ENCODE measurements at regions not wholly inside any gene's neighbourhood (a gene's known extent, or its start where the extent isn't known, plus 50 kb on each side); places are given as distances from the start of the nearest gene placed in this dataset.
"Not testable (repeated sequence)": the region's sequence is repeated elsewhere in the genome, so short reads cannot be mapped to it uniquely, and the experiment has no call there.

DNA sequence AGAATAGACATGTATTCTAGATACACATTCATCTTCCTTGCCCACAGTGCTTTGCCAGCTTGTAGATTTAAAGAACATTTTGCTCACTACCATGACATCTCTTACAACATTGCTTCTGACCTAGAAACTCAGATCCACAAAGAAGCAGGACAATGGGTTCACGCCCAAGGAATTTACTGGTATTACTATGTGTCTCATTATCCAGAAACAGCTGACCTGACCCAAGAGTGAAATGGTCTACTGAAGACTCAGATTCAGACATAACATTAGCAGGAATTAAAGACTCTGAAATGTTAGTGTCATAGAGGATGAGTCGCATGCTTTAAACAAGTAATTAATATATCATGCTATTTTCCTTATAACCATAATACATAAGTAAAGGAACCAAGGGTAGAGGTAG lies 731.4 kb downstream of the GALC start:
- Mint-ChIP-seq H3K27ac (no peak overlapping the region), H3K36me3 (ENCODE audit: low read depth) (no peaks in the 10 kb centered on the region), H3K4me3 (no peak overlapping the region), H3K27me3 (no peaks in the 10 kb centered on the region), H3K9me3 (peaks cover 5% of the 10 kb centered on the region), H3K4me1 (no peaks in the 10 kb centered on the region)
- DNase-seq (no peak), ATAC-seq (no peak)

DNA sequence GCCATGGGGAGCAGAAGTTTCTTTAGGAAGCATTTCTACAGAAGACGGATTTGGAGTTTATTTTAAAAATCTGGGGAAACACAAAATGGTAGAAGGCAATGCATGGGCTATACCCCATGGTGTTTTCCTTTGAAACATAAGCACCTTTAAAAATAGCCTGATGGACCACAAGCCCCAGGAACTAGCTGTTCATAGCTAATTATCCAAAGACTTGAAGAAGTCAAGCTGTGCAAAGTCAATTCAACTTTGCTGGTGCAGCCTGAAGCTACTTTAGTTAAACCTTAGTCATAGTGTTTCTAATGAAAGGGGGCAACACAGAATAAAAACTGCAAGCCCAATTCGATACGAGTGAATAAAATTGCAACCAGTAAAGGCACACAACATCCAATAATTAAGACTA lies 732.5 kb downstream of the GALC start:
- no peaks in the 10 kb centered on the region for H3K4me1 Mint-ChIP-seq
- H3K9me3 Mint-ChIP-seq = peaks cover 1% of the 10 kb centered on the region
- DNase-seq (no peak), ATAC-seq (no peak)
- H3K27ac Mint-ChIP-seq = no peak overlapping the region
- no peaks in the 10 kb centered on the region for H3K36me3 Mint-ChIP-seq (ENCODE audit: low read depth)
- no peaks in the 10 kb centered on the region for H3K27me3 Mint-ChIP-seq
- H3K4me3 Mint-ChIP-seq = no peak overlapping the region

DNA sequence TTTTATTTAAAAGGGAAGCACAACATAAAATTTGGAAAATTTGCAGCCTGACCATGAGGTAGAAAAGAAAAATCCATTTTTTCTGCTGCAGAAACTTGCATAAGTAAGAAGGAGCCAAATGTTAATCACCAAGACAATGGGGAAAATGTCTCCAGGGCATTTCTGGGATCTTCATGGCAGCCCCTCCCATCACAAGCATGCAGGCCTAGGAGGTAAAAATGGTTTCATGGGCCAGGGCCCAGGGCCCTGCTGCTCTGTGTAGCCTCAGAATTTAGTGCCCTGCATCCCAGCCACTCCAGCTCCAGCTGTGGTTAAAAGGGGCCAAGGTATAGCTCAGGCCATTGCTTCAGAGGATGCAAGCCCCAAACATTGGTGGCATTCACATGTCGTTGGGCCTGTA lies 735.6 kb downstream of the GALC start:
- H3K4me3 Mint-ChIP-seq = no peak overlapping the region
- no peak for DNase-seq
- no peak overlapping the region for H3K27ac Mint-ChIP-seq
- H3K36me3 Mint-ChIP-seq (ENCODE audit: low read depth) = no peaks in the 10 kb centered on the region
- ATAC-seq = no peak
- peaks cover 6% of the 10 kb centered on the region for H3K9me3 Mint-ChIP-seq
- no peaks in the 10 kb centered on the region for H3K4me1 Mint-ChIP-seq
- H3K27me3 Mint-ChIP-seq = no peaks in the 10 kb centered on the region

DNA sequence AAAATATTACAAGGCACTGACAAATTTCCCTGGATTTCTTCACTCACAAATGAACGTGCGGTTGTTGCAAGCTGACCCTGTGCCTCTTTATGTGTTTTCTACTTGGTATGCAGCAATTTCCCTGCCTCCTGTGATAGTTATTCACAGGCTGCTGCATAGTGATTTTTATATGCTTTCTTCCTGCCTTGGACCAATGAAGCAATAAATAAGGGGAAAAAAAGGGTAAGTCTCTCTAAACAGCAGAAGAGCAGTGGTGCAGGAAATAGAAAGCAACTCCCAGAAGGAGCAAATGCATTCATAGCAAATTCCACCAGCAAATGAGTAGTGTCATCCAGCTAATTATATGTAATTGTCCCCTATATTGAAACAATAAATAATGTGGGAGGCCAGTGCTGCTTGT lies 737.9 kb downstream of the GALC start:
- ATAC-seq (no peak), DNase-seq (no peak)
- no peaks in the 10 kb centered on the region for H3K4me1 Mint-ChIP-seq
- no peak overlapping the region for H3K4me3 Mint-ChIP-seq
- no peaks in the 10 kb centered on the region for H3K27me3 Mint-ChIP-seq
- no peak overlapping the region for H3K27ac Mint-ChIP-seq
- peaks cover 9% of the 10 kb centered on the region for H3K9me3 Mint-ChIP-seq
- no peaks in the 10 kb centered on the region for H3K36me3 Mint-ChIP-seq (ENCODE audit: low read depth)

DNA sequence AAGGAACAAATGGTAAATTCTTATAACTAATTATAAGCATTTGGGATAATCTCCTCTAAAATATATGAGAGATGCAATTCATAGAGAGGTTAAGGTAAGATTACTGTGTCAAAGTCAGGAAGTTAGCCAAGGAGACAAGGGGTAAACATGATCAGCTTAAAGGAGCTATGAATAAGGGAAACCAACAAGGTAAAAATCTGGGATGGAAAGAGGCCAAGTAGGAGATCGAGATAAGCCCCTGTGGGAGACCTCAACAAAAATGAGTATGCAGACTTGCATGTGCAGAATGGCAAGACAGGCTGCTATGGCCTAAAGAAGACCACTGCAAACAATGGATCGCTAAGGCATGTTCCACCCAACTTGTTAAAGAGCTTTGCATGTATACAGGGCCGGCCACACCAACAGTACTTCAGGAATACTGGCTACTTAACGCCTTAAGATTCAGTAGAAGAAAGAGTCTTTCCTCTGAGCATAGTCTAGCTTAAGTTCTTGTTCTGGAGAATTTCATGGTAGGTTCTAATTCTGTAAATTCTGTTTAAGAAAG lies 738.6 kb downstream of the GALC start:
- Mint-ChIP-seq H3K27me3 (no peaks in the 10 kb centered on the region), H3K36me3 (ENCODE audit: low read depth) (no peaks in the 10 kb centered on the region), H3K4me1 (no peaks in the 10 kb centered on the region), H3K9me3 (peaks cover 9% of the 10 kb centered on the region), H3K4me3 (no peak overlapping the region), H3K27ac (no peak overlapping the region)
- DNase-seq (no peak), ATAC-seq (no peak)

DNA sequence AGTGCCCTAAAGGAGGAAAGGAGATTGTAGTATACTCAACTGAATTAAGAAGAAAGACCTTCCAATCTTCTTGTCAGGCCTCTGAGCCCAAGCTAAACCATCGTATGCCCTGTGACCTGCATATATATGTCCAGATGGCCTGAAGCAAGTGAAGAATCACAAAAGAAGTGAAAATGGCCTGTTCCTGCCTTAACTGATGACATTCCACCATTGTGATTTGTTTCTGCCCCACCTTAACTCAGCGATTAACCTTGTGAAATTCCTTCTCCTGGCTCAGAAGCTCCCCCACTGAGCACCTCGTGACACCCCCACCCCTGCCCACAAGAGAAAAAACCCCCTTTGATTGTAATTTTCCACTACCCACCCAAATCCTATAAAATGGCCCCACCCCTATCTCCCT lies 739.2 kb downstream of the GALC start:
- H3K27ac Mint-ChIP-seq; H3K9me3 Mint-ChIP-seq; DNase-seq; H3K27me3 Mint-ChIP-seq; H3K4me1 Mint-ChIP-seq; ATAC-seq; H3K36me3 Mint-ChIP-seq (ENCODE audit: low read depth); H3K4me3 Mint-ChIP-seq: not testable (repeated sequence)

DNA sequence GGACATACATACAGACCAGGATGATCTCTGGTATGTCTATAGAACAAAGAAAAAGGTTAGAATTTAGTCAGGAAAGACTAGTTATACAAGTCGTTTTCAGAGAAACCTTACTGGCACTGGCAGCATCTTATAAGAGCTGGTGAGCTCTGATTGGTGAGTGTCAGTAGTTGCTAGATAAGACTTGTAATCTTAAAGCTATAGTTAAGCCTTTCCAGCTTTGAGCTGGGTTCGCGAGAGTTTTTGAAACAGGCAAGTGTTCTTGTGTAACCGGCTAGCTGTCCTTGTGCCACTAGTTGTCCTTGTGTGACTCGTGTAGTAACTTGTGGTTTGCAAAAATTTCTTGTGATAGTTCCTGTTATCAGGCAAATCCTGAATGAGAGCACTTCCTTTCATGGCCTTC lies 740.9 kb downstream of the GALC start:
- Mint-ChIP-seq H3K27ac (no peak overlapping the region), H3K4me3 (no peak overlapping the region), H3K4me1 (no peaks in the 10 kb centered on the region), H3K27me3 (no peaks in the 10 kb centered on the region), H3K36me3 (ENCODE audit: low read depth) (no peaks in the 10 kb centered on the region), H3K9me3 (peaks cover 9% of the 10 kb centered on the region)
- DNase-seq = no peak
- ATAC-seq = no peak

DNA sequence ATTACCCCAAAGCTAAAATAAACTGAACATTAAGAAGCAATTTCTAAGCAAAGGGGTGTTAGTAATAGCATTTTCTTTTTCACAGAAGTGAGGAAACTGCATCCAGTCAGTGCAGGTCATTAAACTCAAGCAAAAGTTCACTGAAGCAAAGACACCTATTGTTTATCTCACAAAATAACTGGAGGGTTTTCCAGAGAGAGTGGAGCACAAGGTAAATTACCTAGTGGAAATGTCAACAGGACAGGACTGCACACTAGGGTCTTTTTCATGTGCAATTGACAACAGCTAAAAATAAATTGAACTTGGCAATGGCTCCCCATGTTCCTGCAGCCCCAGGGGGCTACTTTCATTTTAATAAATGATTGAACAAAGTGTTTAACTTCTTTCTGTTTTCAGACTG lies 742.0 kb downstream of the GALC start:
- ATAC-seq = no peak
- Mint-ChIP-seq H3K36me3 (ENCODE audit: low read depth) (no peaks in the 10 kb centered on the region), H3K27ac (no peak overlapping the region), H3K4me1 (no peaks in the 10 kb centered on the region), H3K9me3 (peaks cover 17% of the 10 kb centered on the region), H3K27me3 (no peaks in the 10 kb centered on the region), H3K4me3 (no peak overlapping the region)
- DNase-seq = no peak

DNA sequence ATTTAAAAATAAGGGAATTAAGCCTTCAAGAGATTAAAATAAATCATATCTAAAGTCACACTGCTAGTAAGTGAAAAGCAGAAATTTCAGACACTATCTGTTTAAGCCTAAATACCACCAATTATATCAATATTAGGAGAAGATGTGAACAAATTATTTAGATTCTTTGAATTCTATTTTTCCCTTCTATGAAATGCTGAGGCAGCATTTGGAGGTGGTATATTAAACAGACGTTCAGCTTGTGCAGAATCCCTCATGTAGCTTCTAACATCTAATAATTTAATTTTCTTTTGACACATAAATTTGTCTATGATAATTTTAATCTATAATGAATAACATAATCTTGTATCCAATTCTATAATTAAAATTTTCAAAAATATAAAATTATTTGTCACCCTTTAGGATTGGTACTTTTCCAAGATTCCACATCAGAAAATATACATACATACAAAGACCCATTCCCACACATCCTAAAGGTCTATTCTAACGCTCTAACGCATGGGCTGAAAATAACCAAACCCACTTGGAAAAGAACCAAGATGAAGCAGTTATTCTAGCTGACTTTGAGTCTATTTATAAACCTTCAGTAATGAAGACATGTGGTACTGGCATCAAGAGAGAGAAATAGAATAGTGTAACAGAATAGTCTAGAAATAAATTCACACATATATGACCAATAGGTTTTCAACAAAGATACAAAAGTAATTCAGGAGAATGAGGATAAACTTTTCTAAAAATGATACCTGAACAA lies 751.8 kb downstream of the GALC start:
- Mint-ChIP-seq H3K36me3 (ENCODE audit: low read depth) (no peaks in the 10 kb centered on the region), H3K4me3 (no peak overlapping the region), H3K27ac (no peak overlapping the region), H3K27me3 (no peaks in the 10 kb centered on the region), H3K9me3 (peaks cover 5% of the 10 kb centered on the region), H3K4me1 (no peaks in the 10 kb centered on the region)
- DNase-seq (no peak), ATAC-seq (no peak)

DNA sequence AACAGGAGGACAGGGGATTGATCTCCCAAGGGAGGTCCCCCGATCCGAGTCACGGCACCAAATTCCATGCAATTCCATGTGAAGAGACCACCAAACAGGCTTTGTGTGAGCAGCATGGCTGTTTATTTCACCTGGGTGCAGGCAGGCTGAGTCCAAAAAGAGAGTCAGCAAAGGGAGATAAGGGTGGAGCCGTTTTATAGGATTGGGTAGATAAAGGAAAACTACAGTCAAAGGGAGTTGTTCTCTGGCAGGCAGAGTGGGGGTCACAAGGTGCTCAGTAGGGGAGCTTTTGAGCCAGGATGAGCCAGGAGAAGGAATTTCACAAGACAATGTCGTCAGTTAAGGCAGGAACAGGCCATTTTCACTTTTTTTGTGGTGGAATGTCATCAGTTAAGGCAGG lies 752.7 kb downstream of the GALC start:
- H3K27ac Mint-ChIP-seq; DNase-seq; ATAC-seq; H3K4me3 Mint-ChIP-seq; H3K4me1 Mint-ChIP-seq; H3K9me3 Mint-ChIP-seq; H3K36me3 Mint-ChIP-seq (ENCODE audit: low read depth); H3K27me3 Mint-ChIP-seq: not testable (repeated sequence)

DNA sequence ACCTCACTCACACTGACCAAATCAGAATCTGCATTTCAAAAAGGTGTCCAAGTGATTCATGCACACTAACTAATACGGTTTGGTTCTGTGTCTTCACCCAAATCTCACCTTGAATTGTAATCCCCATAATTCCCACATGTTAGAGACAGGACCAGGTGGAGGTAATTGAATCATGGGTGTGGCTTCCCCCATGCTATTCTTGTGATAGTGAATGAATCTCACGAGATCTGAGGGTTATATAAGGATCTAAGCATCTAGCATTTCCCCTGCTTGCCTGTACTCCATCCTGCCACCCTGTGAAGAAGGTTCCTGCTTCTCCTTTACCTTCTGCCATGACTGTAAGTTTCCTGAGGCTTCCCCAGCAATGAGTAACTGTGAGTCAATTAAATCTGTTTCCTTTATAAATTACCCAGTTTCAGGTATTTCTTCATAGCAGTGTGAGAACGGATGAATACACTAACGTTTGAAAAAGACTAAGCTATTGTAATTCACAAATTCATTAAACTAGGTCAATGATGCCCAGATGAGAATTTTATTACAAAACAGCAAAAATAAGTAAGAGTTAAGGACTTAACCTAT lies 759.1 kb downstream of the GALC start:
- DNase-seq (no peak), ATAC-seq (no peak)
- Mint-ChIP-seq H3K9me3 (peaks cover 23% of the 10 kb centered on the region), H3K4me3 (no peak overlapping the region), H3K36me3 (ENCODE audit: low read depth) (peaks cover 2% of the 10 kb centered on the region), H3K4me1 (no peaks in the 10 kb centered on the region), H3K27me3 (no peaks in the 10 kb centered on the region), H3K27ac (no peak overlapping the region)

DNA sequence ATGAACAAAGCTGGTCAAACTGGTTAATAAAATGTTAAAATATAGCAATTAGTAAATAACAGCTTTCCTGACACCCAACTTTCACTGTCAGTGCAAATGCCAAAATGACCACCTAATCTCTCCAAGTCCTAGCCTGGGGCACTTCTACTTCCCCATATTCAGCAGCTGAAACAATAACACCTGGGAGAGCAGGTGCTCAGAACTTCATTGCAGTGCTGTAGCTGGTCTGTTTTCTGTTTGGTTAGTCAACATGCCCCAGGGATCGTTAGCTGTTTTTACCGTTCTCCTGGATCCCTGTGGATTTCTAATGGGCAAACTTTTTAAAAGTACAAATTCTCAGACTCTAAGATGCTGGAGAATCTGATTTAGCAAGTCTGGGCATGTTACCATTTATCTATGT lies 759.7 kb downstream of the GALC start:
- no peak for DNase-seq
- H3K27me3 Mint-ChIP-seq = no peaks in the 10 kb centered on the region
- peaks cover 23% of the 10 kb centered on the region for H3K9me3 Mint-ChIP-seq
- H3K4me3 Mint-ChIP-seq = no peak overlapping the region
- ATAC-seq = no peak
- no peak overlapping the region for H3K27ac Mint-ChIP-seq
- peaks cover 2% of the 10 kb centered on the region for H3K36me3 Mint-ChIP-seq (ENCODE audit: low read depth)
- H3K4me1 Mint-ChIP-seq = no peaks in the 10 kb centered on the region

DNA sequence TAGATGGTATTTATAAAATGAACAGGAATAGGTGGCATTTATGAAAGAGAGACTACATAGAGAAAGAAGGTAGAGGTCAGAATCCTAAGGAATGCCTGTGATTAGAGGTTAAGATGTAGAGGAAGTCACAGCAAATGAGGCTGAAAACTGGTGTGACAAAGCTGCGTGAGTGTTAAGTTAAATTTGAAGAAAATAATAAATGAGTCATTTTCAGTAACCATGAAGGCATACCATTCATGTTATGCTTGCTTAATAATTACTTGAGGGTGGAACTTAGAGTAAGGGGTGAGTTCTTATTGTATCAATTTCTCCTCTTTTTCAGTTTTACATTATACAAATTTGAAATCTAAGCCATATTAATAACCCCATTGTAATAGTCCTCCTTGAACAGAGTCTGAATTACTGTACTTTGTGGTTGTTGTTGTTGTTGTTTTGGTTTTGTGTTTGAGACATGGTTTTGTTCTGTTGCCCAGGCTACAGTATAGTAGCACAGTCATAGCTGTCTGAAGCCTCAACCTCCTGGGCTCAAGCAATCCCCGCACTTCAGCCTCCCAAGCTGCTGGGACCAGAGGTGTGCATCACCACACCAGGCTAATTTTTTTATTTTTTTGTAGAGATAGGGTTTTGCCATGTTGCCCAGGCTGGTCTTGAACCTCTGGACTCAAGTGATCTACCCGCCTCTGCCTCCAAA lies 761.5 kb downstream of the GALC start:
- H3K27me3 Mint-ChIP-seq = no peaks in the 10 kb centered on the region
- peaks cover 28% of the 10 kb centered on the region for H3K9me3 Mint-ChIP-seq
- no peak overlapping the region for H3K27ac Mint-ChIP-seq
- H3K36me3 Mint-ChIP-seq (ENCODE audit: low read depth) = peaks cover 2% of the 10 kb centered on the region
- ATAC-seq (no peak), DNase-seq (no peak)
- H3K4me3 Mint-ChIP-seq = no peak overlapping the region
- no peaks in the 10 kb centered on the region for H3K4me1 Mint-ChIP-seq

DNA sequence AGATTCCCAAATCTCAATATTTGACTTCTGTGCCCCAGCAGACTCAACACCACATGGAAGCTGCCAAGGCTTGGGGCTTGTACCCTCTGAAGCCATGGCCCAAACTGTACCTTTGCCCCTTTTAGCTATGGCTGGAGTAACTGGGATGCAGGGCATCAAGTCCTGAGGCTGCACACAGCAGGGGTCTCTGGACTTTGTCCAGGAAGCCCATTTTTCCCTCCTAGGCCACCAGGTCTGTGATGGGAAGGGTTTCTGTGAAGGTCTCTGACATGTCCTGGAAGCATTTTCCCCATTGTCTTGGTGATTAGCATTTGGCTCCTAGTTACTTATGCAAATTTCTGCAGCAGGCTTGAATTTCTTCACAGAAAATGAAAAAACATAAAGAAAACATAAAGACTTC lies 762.3 kb downstream of the GALC start:
- no peak for DNase-seq
- no peak overlapping the region for H3K27ac Mint-ChIP-seq
- peaks cover 28% of the 10 kb centered on the region for H3K9me3 Mint-ChIP-seq

DNA sequence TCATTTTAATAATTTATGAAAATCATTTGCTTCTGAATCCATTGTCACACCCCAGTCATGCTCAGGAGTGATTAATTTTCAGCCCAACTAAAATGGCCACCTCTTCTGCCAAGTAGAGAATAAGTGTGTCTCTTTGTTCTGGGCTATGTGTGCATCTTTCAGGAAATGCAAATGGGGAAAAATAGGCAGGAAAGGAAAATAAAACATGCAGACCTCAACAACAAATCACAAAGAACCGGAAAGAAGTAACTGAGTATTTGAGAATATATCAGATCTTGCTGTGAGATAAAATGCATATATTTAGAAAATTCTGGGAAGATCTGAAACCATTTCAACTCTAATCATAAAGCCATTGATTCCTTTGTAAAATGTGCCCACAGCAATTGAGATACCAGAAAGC lies 763.9 kb downstream of the GALC start:
- no peak for ATAC-seq
- H3K4me3 Mint-ChIP-seq = no peak overlapping the region
- H3K27me3 Mint-ChIP-seq = no peaks in the 10 kb centered on the region
- no peaks in the 10 kb centered on the region for H3K4me1 Mint-ChIP-seq
- H3K36me3 Mint-ChIP-seq (ENCODE audit: low read depth) = peaks cover 2% of the 10 kb centered on the region
- H3K27ac Mint-ChIP-seq = no peak overlapping the region
- DNase-seq = no peak
- H3K9me3 Mint-ChIP-seq = peaks cover 28% of the 10 kb centered on the region

More for the DNA sequence above, 762.3 kb downstream of the GALC start:
- ATAC-seq = no peak
- no peak overlapping the region for H3K4me3 Mint-ChIP-seq
- H3K36me3 Mint-ChIP-seq (ENCODE audit: low read depth) = peaks cover 2% of the 10 kb centered on the region
- no peaks in the 10 kb centered on the region for H3K4me1 Mint-ChIP-seq
- H3K27me3 Mint-ChIP-seq = no peaks in the 10 kb centered on the region
